ENCODE measurements at regions not wholly inside any gene's neighbourhood (a gene's known extent, or its start where the extent isn't known, plus 50 kb on each side); places are given as distances from the start of the nearest gene placed in this dataset.
"Not testable (repeated sequence)": the region's sequence is repeated elsewhere in the genome, so short reads cannot be mapped to it uniquely, and the experiment has no call there.

DNA sequence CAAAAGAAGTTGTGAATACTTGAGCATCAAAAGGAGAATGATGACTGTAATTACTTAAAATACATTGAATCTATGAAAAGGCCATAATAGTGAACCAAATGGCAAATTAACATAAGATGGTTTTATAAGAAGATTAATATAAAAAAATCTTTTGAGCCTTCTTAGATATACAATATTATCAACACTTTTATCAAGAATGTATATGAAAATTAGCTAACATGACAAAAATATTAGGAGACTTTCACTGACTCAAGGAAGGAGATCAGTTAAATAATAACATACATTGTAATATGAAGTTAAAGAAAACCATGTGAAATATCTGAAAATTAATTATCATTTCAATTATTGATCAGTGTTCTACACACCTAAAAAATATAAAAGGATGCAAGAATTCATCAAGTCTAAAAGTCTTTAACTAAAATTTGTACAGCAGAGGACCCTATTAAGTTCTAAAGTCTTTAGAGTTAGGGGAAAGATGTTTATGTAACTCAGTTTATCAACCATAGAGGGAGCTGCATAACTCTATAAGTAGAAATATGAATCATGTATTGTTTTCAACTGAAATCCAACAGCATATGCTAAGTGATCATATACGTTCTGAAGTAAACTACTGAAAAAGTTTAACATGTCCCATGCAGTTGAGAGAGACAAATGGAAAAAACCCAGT is 756.1 kb upstream of the MIR17HG start:
- no peak for DNase-seq

DNA sequence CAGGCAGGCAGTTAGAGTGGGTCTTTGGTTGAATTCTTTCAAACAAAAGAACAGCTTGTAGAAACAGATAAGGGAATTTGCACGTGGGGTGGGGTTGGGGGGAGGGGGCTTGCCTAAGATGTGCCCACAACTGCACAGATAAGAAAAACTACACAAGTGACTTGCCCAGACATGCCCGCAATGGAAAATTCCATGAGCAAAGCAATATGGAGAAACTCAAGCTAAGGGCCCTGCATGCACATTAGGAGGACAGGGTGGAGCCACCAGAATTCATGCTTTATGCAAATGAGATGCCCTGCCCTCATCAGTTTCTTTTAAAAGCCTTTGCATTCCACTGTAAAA is 755.6 kb upstream of the MIR17HG start:
- no peak for DNase-seq

DNA sequence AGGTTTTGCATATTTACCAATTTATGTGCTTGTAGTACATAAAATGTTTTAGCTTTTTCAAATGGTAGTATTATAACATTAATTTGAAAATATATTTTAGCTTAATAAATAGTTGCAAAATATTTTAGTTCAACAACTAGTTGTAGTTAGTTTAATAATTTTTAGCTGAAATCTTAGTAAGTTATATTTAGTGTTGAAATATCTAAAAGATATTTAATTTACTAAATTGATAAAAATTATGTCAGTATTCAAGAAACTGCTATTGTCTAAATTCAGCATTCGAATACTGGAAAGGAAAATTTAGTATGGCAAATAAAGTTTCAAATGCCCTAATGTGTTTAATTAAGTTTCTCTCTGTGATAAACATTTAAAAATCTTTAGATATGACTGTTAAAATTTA is 754.5 kb upstream of the MIR17HG start:
- no peak for DNase-seq

DNA sequence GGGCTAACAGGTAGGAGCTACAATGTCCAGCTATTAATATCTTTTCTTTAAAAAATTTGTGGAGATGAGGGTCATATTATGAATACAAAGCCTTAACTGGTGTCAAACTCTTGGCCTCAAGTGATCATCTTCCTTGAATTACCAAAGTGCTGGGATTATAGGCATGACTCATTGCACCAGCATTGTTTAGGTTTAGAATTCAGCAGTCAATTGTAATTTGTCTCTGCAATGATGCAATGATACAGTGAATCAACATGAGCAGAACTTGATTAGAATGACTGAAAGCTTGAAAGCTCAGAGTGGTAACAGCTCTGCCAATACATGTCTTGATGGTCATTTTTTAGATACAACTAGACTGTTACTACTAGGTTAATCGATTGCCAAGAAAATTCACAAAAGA is 752.8 kb upstream of the MIR17HG start:
- no peak for DNase-seq

DNA sequence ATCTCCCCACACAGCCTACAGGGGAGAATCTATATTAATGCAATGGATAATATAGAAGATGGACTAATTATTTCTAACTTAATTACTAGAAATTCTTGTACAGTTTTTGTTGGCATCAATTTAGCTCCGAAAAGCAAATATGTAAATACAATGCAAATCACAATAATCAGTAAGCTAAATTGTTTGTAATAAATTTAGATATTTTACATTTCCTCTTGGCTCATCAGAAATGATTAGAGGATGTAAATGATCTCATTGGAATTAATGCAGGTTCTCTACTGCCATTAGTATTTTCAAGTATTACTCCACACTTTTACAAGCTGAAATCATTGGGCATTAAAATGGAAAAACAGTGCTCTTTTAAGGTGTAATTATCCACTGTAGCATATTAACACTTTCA is 741.8 kb upstream of the MIR17HG start:
- DNase-seq, result no peak

DNA sequence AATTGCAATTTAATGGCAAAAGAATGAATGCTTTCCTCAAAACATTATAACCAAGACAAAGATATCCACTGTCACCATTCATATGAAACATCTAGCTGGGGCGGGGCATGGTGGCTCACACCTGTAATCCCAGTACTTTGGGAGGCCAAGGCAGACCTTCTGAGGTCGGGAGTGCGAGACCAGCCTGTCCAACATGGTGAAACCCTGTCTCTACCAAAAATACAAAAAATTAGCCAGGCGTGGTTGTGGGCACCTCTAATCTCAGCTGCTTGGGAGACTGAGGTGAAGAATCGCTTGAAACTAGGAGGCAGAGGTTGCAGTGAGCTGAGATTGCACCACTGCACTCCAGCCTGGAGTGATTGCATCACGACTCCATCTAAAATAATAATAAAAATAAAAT is 740.6 kb upstream of the MIR17HG start:
- DNase-seq, result not testable (repeated sequence)

DNA sequence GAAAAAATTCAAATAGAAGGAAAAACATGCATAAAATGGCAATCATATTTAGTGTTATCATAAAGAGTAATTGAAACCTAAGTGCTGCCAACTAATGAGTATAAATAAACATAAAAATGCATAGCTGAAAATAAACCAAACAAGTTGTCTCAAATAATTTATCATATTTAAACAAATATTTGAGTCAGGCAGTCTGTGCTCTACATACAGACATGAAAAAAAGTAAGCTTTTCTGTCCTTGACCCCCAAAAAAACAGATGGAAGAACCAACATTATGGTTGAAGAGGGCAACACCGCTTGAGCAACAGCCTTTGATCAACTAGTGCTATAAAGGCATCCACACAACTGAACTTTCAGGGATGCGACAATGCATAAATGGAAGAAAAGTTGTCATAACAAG is 735.1 kb upstream of the MIR17HG start:
- no peak for DNase-seq

DNA sequence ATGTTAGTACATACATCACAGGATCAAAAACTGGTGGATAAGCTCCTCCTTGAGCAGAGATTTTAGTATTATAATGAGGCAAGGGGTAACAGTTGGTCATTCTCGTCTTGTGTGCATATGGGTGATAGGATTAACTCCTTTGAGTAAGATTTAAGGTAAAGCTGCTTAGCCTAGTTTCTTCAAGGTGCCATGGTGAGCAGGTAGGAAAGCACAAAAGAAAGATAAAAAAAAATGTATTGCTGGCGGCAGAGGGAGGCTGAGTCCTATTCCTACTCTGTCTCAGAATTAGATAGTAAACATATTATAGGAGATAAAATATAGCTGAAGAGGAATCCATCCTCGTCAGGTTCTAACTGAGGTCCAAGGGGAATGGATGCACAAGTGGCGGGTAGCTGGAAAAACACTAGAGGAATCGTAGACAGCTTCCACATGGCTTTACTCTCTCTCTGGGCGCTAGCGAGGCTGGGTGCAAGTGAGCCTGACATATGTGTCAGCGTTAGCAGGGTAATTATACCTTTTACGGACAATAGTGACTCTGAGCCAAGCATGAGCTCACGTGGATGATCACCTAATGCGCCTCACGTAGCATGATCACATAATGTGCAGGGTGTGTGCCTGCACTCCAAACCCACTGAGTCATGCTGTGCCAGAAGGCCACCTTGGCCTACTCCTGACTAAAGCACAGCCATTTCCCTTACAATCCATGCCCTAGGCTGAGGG is 734.3 kb upstream of the MIR17HG start:
- DNase-seq, result no peak

DNA sequence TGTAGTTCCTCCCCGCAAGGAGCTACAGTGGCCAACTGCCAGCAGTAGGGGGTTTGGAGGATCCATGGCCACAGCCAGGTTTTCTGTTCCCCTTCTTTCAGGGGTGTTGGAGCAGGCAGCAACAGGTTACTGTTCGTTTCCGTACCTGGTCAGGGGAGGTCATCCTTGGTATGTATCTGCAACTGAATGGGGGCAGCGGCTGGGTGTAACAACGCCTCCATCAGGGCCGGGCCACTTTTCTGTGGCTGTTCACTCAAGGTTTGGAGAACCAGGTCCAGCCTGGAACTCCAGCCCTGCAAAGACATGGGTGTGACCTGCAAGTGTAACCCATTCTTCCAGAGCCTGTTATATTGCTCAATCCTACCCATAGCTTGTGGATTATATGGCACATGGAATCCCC is 732.3 kb upstream of the MIR17HG start:
- DNase-seq, result no peak

DNA sequence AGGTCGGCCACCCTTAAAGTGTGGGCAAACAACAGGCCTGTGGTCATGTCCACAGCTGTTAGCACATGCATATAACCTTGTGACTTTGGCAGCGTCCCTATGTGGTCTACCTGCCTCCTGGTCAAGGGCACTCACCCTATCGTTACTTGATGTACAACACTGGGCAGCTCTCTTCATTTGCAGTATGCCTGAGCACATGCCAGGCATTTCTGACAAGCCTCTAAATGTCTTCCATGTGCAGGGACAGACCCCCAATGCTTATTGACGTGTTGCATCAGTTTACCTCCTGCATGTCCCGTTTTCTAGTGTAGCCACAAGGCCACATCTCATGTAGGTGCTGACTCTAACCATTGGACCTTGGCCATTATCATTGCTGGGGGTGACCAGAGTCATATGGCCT is 731.7 kb upstream of the MIR17HG start:
- DNase-seq, result no peak

DNA sequence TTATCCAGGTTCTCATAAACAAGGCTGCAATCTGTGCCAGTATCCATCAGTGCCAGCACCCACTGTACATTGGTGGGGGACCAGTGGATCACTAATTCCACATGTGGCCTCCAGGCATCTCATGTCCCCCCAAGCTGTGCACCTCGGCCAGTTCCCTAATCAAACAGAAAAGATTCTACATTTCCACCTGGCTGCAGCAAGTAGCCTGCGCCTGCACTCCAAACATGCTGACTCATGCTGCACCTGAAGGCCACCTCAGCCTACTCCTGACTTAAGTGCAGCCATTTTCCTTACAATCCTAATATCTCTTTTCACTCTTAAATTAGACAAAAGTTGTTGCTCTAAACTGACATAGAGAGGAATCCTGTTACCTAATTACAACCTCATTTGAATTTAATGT is 729.4 kb upstream of the MIR17HG start:
- DNase-seq, result no peak

DNA sequence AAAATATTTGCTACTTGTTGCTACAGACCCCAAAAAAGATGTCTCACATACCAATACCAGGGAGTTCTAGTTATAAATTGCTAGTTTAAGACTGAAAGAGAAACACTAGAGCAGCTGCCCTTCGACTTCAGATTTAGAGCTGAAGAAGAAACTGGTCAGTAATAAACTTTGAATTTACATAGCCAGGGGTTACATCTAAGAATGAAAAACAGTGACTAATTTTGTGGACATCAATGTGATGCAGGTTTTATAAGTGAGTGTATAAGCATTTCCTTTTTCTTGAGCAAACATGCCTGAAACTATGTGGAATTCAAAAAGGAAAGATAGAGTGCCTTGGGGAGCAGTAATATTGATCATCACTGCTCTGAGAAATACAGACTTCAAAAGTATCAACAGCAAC is 724.9 kb upstream of the MIR17HG start:
- no peak for DNase-seq

DNA sequence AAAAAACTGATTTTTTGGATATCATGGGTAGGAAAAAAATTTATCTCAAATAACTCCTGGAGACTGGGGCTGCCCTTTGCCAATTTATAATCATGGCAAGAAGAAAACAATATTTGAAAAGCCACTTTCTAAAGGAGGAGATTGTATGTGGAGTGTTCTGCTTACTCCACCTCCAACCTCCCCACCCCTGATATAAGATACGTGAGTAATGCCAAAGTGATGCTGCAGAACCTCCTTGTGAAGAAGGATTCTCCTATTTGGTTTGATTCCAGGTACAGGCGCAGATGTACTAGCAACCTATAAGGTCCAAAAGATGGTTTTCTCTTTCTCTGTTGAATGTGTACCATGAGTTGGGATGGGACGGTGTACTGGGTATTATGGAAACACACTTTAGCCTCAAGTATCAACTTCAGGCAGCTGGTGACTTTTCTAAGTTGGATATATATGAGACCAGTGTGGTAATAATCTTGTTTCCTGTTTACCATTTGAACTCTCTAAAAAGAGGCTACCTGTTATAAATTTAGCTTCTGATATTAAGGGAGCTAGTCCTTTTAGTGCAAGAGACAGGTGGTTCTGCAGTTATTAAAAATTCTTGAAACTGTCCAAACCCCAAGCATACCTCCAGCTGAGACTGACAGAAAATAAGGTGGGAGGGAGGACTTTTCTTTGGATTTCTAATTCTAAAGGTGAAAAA is 724.0 kb upstream of the MIR17HG start:
- DNase-seq, result no peak

DNA sequence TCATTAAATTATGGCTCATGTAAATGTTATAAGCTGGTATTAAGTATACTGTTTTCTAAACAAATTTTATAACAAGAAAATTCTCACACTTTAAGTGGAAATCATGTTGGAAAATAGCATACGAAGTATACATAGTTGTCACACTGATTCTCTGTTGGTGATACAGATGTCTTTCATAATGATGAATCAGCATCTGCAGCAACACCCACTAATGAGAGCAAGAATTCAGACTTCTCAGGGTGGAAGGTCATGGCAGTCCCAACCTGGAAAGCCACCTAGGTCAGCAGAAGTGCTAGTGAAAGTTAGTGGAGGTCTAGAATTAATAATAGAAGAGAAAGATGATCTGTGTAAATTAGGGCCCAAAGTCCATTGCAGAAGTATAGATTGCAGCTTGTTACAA is 719.7 kb upstream of the MIR17HG start:
- DNase-seq, result no peak

DNA sequence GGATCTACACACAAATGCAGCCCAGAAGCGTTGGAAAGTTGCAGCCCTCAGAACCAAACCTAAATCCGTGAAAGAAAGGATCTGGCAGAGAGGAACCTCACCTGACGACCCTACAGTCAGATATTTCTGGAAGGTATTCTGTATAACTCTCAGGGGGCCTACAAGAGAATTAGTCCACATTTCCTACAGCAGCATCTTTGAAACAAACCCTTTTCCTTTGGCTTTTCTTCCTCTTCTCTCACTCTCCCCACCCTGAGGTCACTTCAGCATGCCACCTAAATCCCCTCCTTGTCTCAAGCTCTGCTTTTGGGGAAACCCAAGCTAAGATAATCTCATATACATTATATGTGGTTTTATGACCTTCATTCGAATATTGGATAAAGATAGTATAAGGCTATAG is 719.0 kb upstream of the MIR17HG start:
- no peak for DNase-seq

DNA sequence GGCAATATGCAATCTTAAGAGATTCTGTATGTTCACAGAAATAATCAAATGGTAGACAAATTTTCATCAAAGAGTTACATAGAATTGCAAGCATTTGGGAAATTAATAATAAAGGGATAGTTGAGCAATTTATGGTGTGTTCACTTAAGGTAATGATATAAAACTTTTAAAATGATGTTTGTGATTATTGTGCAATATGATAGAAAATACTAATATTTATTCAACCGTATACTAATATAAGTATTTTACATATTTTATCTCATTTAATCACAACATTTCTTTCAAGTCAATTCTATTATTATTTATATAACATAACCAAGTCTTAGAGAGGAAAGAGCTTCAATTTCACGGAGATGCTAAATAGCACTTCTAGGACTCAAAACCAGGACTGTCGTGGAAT is 716.8 kb upstream of the MIR17HG start:
- DNase-seq, result no peak

DNA sequence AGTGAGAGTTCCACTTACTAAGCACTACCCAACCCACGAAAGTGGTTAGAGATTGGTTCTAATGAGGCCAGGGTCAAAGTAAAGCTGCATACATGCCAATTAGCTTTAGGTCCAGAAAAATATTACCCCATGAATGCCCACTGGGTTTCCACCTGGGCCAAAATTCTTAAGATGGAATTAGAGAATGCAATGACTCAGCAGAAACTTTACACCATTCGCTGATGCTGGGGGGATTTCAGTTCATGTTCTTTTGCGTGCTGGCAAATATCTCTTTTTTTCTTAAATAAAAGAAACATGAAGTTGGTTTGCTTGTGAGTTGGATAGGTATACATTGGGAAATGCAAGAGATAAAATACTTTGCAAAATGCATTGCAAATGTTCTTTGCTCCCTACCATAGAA is 715.3 kb upstream of the MIR17HG start:
- no peak for DNase-seq

DNA sequence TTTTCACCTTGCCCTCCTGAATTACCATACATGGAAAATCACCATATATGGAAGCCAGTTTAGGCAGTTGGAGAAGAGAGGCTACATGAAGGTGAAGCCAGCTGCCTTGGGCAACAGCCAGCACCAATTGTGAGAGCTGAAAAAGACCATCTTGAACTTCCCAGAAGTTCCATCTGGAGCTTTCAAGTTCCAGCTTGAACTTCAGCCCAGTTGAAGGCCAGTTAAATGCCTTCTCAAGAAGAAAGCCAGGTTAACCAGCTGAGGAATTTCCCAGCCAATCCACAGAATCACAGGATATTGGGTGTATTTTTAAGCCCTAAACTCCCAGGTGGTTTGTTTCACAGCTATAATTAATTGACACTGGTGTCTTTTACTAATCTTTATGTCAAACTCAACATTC is 713.6 kb upstream of the MIR17HG start:
- no peak for DNase-seq

DNA sequence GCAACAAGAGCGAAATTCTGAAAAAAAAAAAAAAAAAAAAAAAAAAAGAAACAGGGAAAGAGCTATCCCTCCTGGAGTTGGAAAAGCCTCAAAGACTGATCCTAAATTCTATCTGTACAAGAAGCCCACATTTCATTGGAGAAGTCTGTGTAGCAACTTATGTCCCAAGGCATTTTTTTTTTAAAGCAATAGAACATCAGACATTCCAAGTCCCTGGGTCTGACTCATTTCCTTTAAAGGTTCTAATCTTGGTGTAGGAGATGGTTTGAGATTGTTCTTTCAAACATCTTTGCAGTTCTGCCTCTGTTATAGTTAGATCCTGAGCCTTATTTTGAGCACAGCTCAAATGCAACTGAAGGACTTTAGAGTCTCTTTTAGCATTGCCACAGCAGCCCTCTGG is 706.5 kb upstream of the MIR17HG start:
- no peak for DNase-seq

DNA sequence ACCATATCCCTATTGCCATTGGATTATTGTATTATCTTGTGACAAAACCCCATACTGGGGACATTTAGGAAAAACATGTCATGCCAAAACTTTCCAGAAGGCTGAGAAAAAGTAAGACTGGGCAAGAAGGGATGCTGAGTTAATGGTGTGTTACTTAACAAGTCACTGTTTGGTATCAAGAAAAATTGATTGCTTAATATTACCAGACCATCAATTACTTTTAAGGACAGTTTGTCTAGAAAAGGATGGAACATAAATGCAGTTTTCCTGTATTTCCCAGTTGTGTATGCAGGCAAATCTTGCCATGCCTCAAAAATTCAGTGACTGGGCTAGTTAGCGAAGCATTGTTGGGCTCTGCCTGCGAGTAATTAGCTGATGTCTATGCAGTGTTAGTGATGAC is 705.6 kb upstream of the MIR17HG start:
- DNase-seq, result no peak

DNA sequence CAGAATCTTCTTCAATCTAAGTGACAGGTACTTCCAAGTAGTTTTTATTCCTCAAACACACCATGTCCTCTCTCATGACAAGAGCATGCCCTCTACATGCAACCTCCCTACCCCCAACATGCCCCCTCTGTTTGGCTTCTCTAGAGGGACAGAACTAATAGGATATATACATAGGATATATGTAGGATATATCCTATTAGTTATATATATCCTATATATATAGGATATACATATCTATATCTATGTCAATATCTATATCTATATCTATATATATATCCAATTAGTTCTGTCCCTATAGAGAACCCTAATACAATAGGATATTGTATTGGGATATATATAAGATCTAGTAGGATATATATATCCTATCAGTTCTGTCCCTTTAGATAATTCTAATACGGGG is 701.9 kb upstream of the MIR17HG start:
- DNase-seq, result no peak

DNA sequence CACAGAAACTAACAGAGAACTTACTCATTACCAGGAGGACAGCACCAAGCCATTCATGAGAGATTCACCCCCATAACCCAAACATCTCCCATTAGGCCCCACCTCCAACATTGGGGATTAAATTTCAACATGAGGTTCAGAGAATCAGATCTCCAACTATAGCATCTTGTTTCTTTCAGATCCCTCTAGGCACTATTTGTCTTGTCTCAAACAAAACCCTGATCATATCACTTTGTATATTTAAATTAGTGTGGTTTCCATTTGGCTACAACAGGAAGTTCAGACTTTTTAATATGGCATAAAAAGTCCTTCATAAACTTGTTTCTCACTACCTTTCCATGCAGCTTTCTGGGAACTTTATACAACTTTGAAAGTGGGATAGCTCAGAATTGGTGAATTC is 699.0 kb upstream of the MIR17HG start:
- DNase-seq, result no peak

DNA sequence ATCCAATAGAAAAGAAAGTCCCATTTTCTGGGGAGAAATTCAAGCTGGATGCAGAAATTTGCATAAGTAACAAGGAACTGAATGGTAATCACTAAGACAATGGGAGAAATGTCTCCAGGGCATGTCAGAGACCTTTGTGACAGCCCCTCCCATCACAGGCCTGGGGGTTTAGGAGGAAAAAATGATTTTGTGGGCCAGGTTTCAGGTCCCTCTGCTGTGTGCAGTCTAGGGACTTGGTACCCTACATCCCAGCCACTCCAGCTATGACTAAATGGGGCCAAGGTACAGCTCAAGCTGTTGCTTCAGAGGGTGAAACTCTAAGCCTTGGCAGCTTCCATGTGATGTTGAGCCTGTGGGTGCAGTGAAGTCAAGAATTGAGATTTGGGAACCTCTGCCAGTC is 695.5 kb upstream of the MIR17HG start:
- DNase-seq, result no peak

DNA sequence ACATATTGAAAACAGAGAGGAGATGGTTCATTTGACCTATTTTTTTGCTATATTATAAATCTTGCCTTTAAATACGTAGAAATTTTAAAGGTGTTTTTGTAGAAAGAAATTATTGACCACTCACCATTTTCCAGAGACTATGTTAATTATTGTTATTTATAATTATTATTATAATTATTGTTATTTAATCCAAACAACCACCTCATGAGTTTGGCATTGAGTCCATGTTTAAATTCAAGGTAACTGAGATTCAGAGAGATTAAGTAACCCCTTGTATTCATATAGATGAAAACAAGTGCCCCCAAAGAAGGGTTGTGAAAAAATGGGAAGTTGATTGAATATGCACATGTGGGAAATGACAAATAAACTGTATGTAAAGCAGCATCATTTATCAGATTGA is 692.5 kb upstream of the MIR17HG start:
- no peak for DNase-seq

DNA sequence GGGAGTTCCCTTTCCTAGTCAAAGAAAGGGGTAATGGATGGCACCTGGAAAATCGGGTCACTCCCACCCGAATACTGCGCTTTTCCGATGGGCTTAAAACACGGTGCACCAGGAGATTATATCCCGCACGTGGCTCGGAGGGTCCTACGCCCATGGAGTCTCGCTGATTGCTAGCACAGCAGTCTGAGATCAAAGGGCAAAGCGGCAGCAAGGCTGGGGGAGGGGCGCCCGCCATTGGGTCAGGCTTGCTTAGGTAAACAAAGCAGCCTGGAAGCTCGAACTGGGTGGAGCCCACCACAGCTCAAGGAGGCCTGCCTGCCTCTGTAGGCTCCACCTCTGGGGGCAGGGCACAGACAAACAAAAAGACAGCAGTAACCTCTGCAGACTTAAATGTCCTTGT is 683.3 kb upstream of the MIR17HG start:
- not testable (repeated sequence) for DNase-seq

All from activated T-cell treated with anti-CD3 and anti-CD28 coated beads for 4 hours (primary cell).